GM23248 (cell line): ENCODE measurements at regions not wholly inside any gene's neighbourhood (a gene's known extent, or its start where the extent isn't known, plus 50 kb on each side); places are given as distances from the start of the nearest gene placed in this dataset.

Source experiments
- DNase-seq: peaks from one replicate; pipeline ENCODE4 v3.0.0-alpha.2; 2015
- H2AFZ ChIP-seq: fragments of 200-600 bp; sonication (generic); 2 replicates; pipeline ENCODE4 v1.6.1; 2016; ENCODE audit warnings: antibody characterized with exemption
- H3F3A ChIP-seq: fragments of 200-600 bp; sonication (generic); 2 replicates; pipeline ENCODE4 v1.6.1; 2016; ENCODE audit warnings: mild to moderate bottlenecking, antibody characterized with exemption, mixed run types; ENCODE audit not compliant: insufficient read depth
- H3K27ac ChIP-seq: fragments of 200-600 bp; sonication (generic); 2 replicates; pipeline ENCODE4 v1.5.1; 2016; ENCODE audit warnings: mild to moderate bottlenecking
- H3K27me3 ChIP-seq: fragments of 200-600 bp; sonication (generic); replicated peaks from 2 replicates; pipeline ENCODE4 v1.6.1; 2016; ENCODE audit warnings: mild to moderate bottlenecking; ENCODE audit not compliant: insufficient read depth
- H3K36me3 ChIP-seq: fragments of 200-600 bp; sonication (generic); 2 replicates; pipeline ENCODE4 v1.6.1; 2016; ENCODE audit warnings: low read depth, mild to moderate bottlenecking
- H3K4me1 ChIP-seq: fragments of 200-600 bp; sonication (generic); 2 replicates; pipeline ENCODE4 v1.6.1; 2016; ENCODE audit warnings: mild to moderate bottlenecking; ENCODE audit not compliant: insufficient read depth
- H3K4me2 ChIP-seq: fragments of 200-600 bp; sonication (generic); one replicate; pipeline ENCODE4 v1.6.1; 2016; ENCODE audit warnings: mild to moderate bottlenecking; ENCODE audit not compliant: unreplicated experiment
- H3K4me3 ChIP-seq: fragments of 200-600 bp; sonication (generic); 2 replicates; pipeline ENCODE4 v1.5.1; 2016; ENCODE audit warnings: mild to moderate bottlenecking
- H3K79me2 ChIP-seq: fragments of 200-600 bp; sonication (generic); 2 replicates; pipeline ENCODE4 v1.6.1; 2016; ENCODE audit warnings: mild to moderate bottlenecking; ENCODE audit not compliant: insufficient read depth
- H3K9ac ChIP-seq: fragments of 200-600 bp; sonication (generic); 2 replicates; pipeline ENCODE4 v1.6.1; 2016; ENCODE audit warnings: mild to moderate bottlenecking
- H3K9me2 ChIP-seq: fragments of 200-600 bp; sonication (generic); 2 replicates; pipeline ENCODE4 v1.6.1; 2016; ENCODE audit warnings: mixed run types, mild to moderate bottlenecking, moderate library complexity; ENCODE audit not compliant: insufficient read depth
- H3K9me3 ChIP-seq: fragments of 200-600 bp; sonication (generic); one replicate; pipeline ENCODE4 v1.6.1; 2017; ENCODE audit warnings: low read depth
- H4K20me1 ChIP-seq: fragments of 200-600 bp; sonication (generic); 2 replicates; pipeline ENCODE4 v1.6.0; 2016; ENCODE audit not compliant: insufficient read depth
- EZH2 ChIP-seq: fragments of 200-600 bp; sonication (generic); IDR thresholded peaks from 2 replicates; pipeline ENCODE4 v1.6.1; 2018; ENCODE audit warnings: antibody characterized with exemption, mild to moderate bottlenecking; ENCODE audit not compliant: insufficient read depth, poor library complexity, severe bottlenecking
- EZH2phosphoT487 ChIP-seq: fragments of 200-600 bp; sonication (generic); IDR thresholded peaks from 2 replicates; pipeline ENCODE4 v1.6.1; 2018; ENCODE audit warnings: antibody characterized with exemption, moderate library complexity, mild to moderate bottlenecking, low read depth; ENCODE audit not compliant: insufficient read depth
- WGBS, 2 experiments: methylation state at CpG; one replicate each; pipeline ENCODE4 v1.1.6; 2015 to 2017; ENCODE audit warnings: low lambda C conversion rate in 2 of 2, low coverage in 1 of 2; ENCODE audit errors: missing lambda C conversion rate in 2 of 2; 5-methylcytosine and 5-hydroxymethylcytosine counted together
- in situ Hi-C: fragments of 300-500 bp; cut with MboI; formaldehyde crosslinking; loops from 2 replicates; pipeline ENCODE4 v1.15.0; 2020

GRCh38 chr1:238681021-238681420, 705.3 kb upstream of the CHRM3 start:
- H3K27me3 ChIP-seq, result no peaks in the 10 kb centered on the region
- DNase-seq, result peak; percentile 35
- H3K36me3 ChIP-seq, result no peaks in the 10 kb centered on the region
- H3K79me2 ChIP-seq, result no peaks in the 10 kb centered on the region
- WGBS, 2 experiments, result 53 to 62% methylated on average over 5 of the region's 5 CpGs
- TF ChIP-seq EZH2, result no peak
- TF ChIP-seq EZH2phosphoT487, result no peak
- no peak overlapping the region for H2AFZ ChIP-seq
- H3K27ac ChIP-seq, result no peak overlapping the region
- no peak overlapping the region for H3K4me2 ChIP-seq
- H3K9ac ChIP-seq, result no peak overlapping the region
- H4K20me1 ChIP-seq, result no peaks in the 10 kb centered on the region
- H3F3A ChIP-seq, result no peaks in the 10 kb centered on the region
- H3K4me1 ChIP-seq, result no peaks in the 10 kb centered on the region
- in situ Hi-C loops, result no loop called here
- no peak overlapping the region for H3K4me3 ChIP-seq
- no peaks in the 10 kb centered on the region; the same call in 1 of the 2 replicates for H3K9me2 ChIP-seq
- H3K9me3 ChIP-seq, result no peaks in the 10 kb centered on the region

GRCh38 chr1:238677567-238677966, 708.8 kb upstream of the CHRM3 start:
- Histone ChIP-seq H4K20me1 (no peaks in the 10 kb centered on the region), H2AFZ (no peak overlapping the region), H3K9ac (no peak overlapping the region), H3K9me3 (no peaks in the 10 kb centered on the region), H3K9me2 (no peaks in the 10 kb centered on the region; the same call in 1 of the 2 replicates), H3K36me3 (no peaks in the 10 kb centered on the region), H3F3A (no peaks in the 10 kb centered on the region), H3K79me2 (no peaks in the 10 kb centered on the region), H3K4me2 (no peak overlapping the region), H3K27ac (no peak overlapping the region), H3K4me3 (no peak overlapping the region), H3K27me3 (no peaks in the 10 kb centered on the region), H3K4me1 (no peaks in the 10 kb centered on the region)
- WGBS, 2 experiments, result 24 to 28% methylated on average over 4 of the region's 4 CpGs
- peak; percentile 60 for DNase-seq
- TF ChIP-seq EZH2phosphoT487 (no peak), EZH2 (no peak)
- in situ Hi-C loops, result no loop called here

- 17 to 23% methylated on average over 1 of the region's 1 CpG for WGBS, 2 experiments
- TF ChIP-seq EZH2phosphoT487 (no peak), EZH2 (no peak)
- in situ Hi-C loops, result no loop called here
Observed at GRCh38 chr1:238675221-238675620, 711.1 kb upstream of the CHRM3 start.

GRCh38 chr1:238674316-238674715, 712.1 kb upstream of the CHRM3 start:
- Histone ChIP-seq H3K36me3 (no peaks in the 10 kb centered on the region), H3K4me2 (no peak overlapping the region), H2AFZ (no peak overlapping the region), H3K9ac (no peak overlapping the region), H3K9me2 (no peaks in the 10 kb centered on the region), H3K4me1 (no peaks in the 10 kb centered on the region), H3K27me3 (no peaks in the 10 kb centered on the region), H3K9me3 (no peaks in the 10 kb centered on the region), H3K79me2 (no peaks in the 10 kb centered on the region), H3K4me3 (no peak overlapping the region), H3K27ac (no peak overlapping the region), H4K20me1 (no peaks in the 10 kb centered on the region), H3F3A (no peaks in the 10 kb centered on the region)
- 10 to 17% methylated on average over 1 of the region's 1 CpG for WGBS, 2 experiments
- in situ Hi-C loops, result no loop called here
- no peak for DNase-seq
- TF ChIP-seq EZH2 (no peak), EZH2phosphoT487 (no peak)

More at GRCh38 chr1:238675221-238675620, 711.1 kb upstream of the CHRM3 start:
- no peak overlapping the region for H3K4me2 ChIP-seq
- no peaks in the 10 kb centered on the region for H3K4me1 ChIP-seq
- H3K9me2 ChIP-seq, result no peaks in the 10 kb centered on the region; the same call in 1 of the 2 replicates
- no peak overlapping the region for H3K27ac ChIP-seq
- H3F3A ChIP-seq, result no peaks in the 10 kb centered on the region
- H3K4me3 ChIP-seq, result no peak overlapping the region
- no peaks in the 10 kb centered on the region for H4K20me1 ChIP-seq
- no peak overlapping the region for H3K9ac ChIP-seq
- H3K9me3 ChIP-seq, result no peaks in the 10 kb centered on the region
- H3K27me3 ChIP-seq, result no peaks in the 10 kb centered on the region
- H2AFZ ChIP-seq, result no peak overlapping the region
- H3K36me3 ChIP-seq, result no peaks in the 10 kb centered on the region
- DNase-seq, result no peak
- no peaks in the 10 kb centered on the region for H3K79me2 ChIP-seq

- Histone ChIP-seq H3K9me2 (no peaks in the 10 kb centered on the region), H3K79me2 (no peaks in the 10 kb centered on the region), H4K20me1 (no peaks in the 10 kb centered on the region), H3K36me3 (no peaks in the 10 kb centered on the region), H3K4me3 (no peak overlapping the region), H3K4me1 (no peaks in the 10 kb centered on the region), H2AFZ (no peak overlapping the region), H3K27me3 (no peaks in the 10 kb centered on the region), H3K9ac (no peak overlapping the region), H3F3A (no peaks in the 10 kb centered on the region), H3K4me2 (no peak overlapping the region), H3K27ac (no peak overlapping the region), H3K9me3 (no peaks in the 10 kb centered on the region)
- TF ChIP-seq EZH2 (no peak), EZH2phosphoT487 (no peak)
- no peak for DNase-seq
- 15 to 18% methylated on average over 3 of the region's 3 CpGs for WGBS, 2 experiments
- in situ Hi-C loops, result no loop called here
Observed at GRCh38 chr1:238673561-238673960, 712.8 kb upstream of the CHRM3 start.
